CD14-positive monocyte (primary cell): ENCODE measurements at regions not wholly inside any gene's neighbourhood (a gene's known extent, or its start where the extent isn't known, plus 50 kb on each side); places are given as distances from the start of the nearest gene placed in this dataset.

Experiments used
- DNase-seq, 3 donors: peaks; one replicate each; pipeline ENCODE4 v3.0.0-alpha.2; 2011 to 2022
- H2AFZ ChIP-seq: 2 replicates; pipeline ENCODE4 v1.6.0; 2012; ENCODE audit warnings: mild to moderate bottlenecking, low read depth, low read length, inconsistent platforms; ENCODE audit not compliant: insufficient read depth, poor library complexity, severe bottlenecking
- H3K27ac ChIP-seq, 2 donors: 1 replicate in 1 of 2; 2 replicates in 1 of 2; pipeline ENCODE4 v1.5.1; 2012 to 2013; ENCODE audit warnings: low read length in 2 of 2, control low read depth in 1 of 2, inconsistent platforms in 1 of 2, low read depth in 1 of 2, mild to moderate bottlenecking in 1 of 2
- H3K27me3 ChIP-seq, 2 donors: one replicate each; pipeline versions ENCODE4 v1.6.0 to v1.6.1; 2011 to 2013; ENCODE audit warnings: low read length in 2 of 2; ENCODE audit not compliant: control insufficient read depth in 2 of 2, insufficient read depth in 2 of 2
- H3K36me3 ChIP-seq, 2 donors: replicated peaks in 1 of 2; 1 replicate in 1 of 2; 2 replicates in 1 of 2; pipeline versions ENCODE4 v1.5.1 to v1.6.1; 2012 to 2013; ENCODE audit warnings: low read length in 2 of 2, control low read depth in 1 of 2, inconsistent platforms in 1 of 2, mild to moderate bottlenecking in 1 of 2; ENCODE audit not compliant: insufficient read depth in 2 of 2, control insufficient read depth in 1 of 2
- H3K4me1 ChIP-seq, 2 donors: 1 replicate in 1 of 2; 2 replicates in 1 of 2; pipeline versions ENCODE4 v1.5.1 to v1.6.1; 2012 to 2013; ENCODE audit warnings: low read length in 2 of 2, control low read depth in 1 of 2, inconsistent platforms in 1 of 2, mild to moderate bottlenecking in 1 of 2, moderate library complexity in 1 of 2; ENCODE audit not compliant: insufficient read depth in 2 of 2, control insufficient read depth in 1 of 2
- H3K4me2 ChIP-seq: replicated peaks from 2 replicates; pipeline ENCODE3; 2012; ENCODE audit warnings: low read length, moderate library complexity, mild to moderate bottlenecking; ENCODE audit not compliant: poor library complexity, severe bottlenecking; ENCODE audit errors: extremely low read depth
- H3K4me3 ChIP-seq, 3 experiments: fragments of 200-600 bp in 1 of 3; sonication (generic) in 1 of 3; replicated peaks in 1 of 3; 1 replicate in 2 of 3; 2 replicates in 1 of 3; pipeline ENCODE4 v1.5.1; 2011 to 2013; ENCODE audit warnings: low read length in 3 of 3, mild to moderate bottlenecking in 3 of 3, control low read depth in 2 of 3, low read depth in 2 of 3, inconsistent platforms in 1 of 3, moderate library complexity in 1 of 3
- H3K79me2 ChIP-seq: 2 replicates; pipeline ENCODE4 v1.6.0; 2012; ENCODE audit warnings: mild to moderate bottlenecking, control low read depth, inconsistent platforms, low read length, moderate library complexity; ENCODE audit not compliant: insufficient read depth
- H3K9ac ChIP-seq: 2 replicates; pipeline ENCODE4 v1.6.0; 2017; ENCODE audit warnings: low read length, mild to moderate bottlenecking; ENCODE audit not compliant: insufficient read depth, poor library complexity, severe bottlenecking
- H3K9me3 ChIP-seq, 2 donors: replicated peaks in 1 of 2; 1 replicate in 1 of 2; 2 replicates in 1 of 2; pipeline versions ENCODE4 v1.5.1 to v1.6.1; 2012 to 2013; ENCODE audit warnings: low read length in 2 of 2, control low read depth in 1 of 2; ENCODE audit not compliant: control insufficient read depth in 1 of 2, insufficient read depth in 1 of 2
- H4K20me1 ChIP-seq: 2 replicates; pipeline ENCODE4 v1.6.0; 2012; ENCODE audit warnings: mild to moderate bottlenecking, low read length, control low read depth, moderate library complexity; ENCODE audit not compliant: insufficient read depth
- H3K27ac Mint-ChIP-seq, 7 donors: one replicate each; pipeline ENCODE4 v1.8.0; 2020; ENCODE audit warnings: mild to moderate bottlenecking in 7 of 7, mixed read lengths in 7 of 7, moderate library complexity in 6 of 7, inconsistent platforms in 2 of 7
- H3K27me3 Mint-ChIP-seq, 3 donors: one replicate each; pipeline ENCODE4 v1.8.0; 2021 to 2022; ENCODE audit warnings: low read depth in 3 of 3, mild to moderate bottlenecking in 3 of 3, mixed read lengths in 3 of 3, moderate library complexity in 3 of 3, inconsistent platforms in 1 of 3
- H3K36me3 Mint-ChIP-seq, 2 donors: one replicate each; pipeline ENCODE4 v1.8.0; 2020; ENCODE audit warnings: mixed read lengths in 2 of 2, inconsistent platforms in 1 of 2, mild to moderate bottlenecking in 1 of 2
- H3K4me1 Mint-ChIP-seq: one replicate; pipeline ENCODE4 v1.8.0; 2020; ENCODE audit warnings: mild to moderate bottlenecking, mixed read lengths
- H3K4me3 Mint-ChIP-seq, 2 donors: one replicate each; pipeline ENCODE4 v1.8.0; 2020; ENCODE audit warnings: mild to moderate bottlenecking in 2 of 2, mixed read lengths in 2 of 2, moderate library complexity in 1 of 2
- H3K9me3 Mint-ChIP-seq, 7 donors: one replicate each; pipeline ENCODE4 v1.8.0; 2020 to 2022; ENCODE audit warnings: mixed read lengths in 7 of 7, mild to moderate bottlenecking in 6 of 7, moderate library complexity in 6 of 7, inconsistent platforms in 2 of 7
- WGBS: methylation state at CpG from one replicate; pipeline ENCODE4 v1.1.5; 2013; ENCODE audit warnings: missing lambda C conversion rate; ENCODE audit not compliant: insufficient coverage; 5-methylcytosine and 5-hydroxymethylcytosine counted together
- intact Hi-C, 2 donors: fragments of 100-400 bp; cut with micrococcal nuclease; formaldehyde crosslinking; loops; one replicate each; pipeline versions ENCODE4 v1.15.0 to v1.15.1; 2023
- TF ChIP-seq, protein P1 (sequence below): fragments of 200-600 bp; IDR thresholded peaks from one replicate; pipeline ENCODE4 v1.8.0; 2022; ENCODE audit warnings: antibody characterized with exemption, mild to moderate bottlenecking

GRCh38 chr1:221919341-221919740 lies 177.5 kb upstream of the DUSP10 start:
- Histone ChIP-seq H4K20me1 (no peaks in the 10 kb centered on the region), H3K79me2 (no peaks in the 10 kb centered on the region), H3K4me1 (no peaks in the 10 kb centered on the region), H3K4me2 (no peak overlapping the region), H3K4me3 (no peak overlapping the region), H3K9me3 (no peaks in the 10 kb centered on the region), H3K27ac (no peak overlapping the region), H3K27me3 (no peaks in the 10 kb centered on the region), H2AFZ (no peak overlapping the region), H3K9ac (no peak overlapping the region), H3K36me3 (peaks cover 0 to 2% of the 10 kb centered on the region in 2 donors)
- no peaks in the 10 kb centered on the region for H3K4me1 Mint-ChIP-seq
- intact Hi-C loops = no loop called here
- TF ChIP-seq, protein P1, sequence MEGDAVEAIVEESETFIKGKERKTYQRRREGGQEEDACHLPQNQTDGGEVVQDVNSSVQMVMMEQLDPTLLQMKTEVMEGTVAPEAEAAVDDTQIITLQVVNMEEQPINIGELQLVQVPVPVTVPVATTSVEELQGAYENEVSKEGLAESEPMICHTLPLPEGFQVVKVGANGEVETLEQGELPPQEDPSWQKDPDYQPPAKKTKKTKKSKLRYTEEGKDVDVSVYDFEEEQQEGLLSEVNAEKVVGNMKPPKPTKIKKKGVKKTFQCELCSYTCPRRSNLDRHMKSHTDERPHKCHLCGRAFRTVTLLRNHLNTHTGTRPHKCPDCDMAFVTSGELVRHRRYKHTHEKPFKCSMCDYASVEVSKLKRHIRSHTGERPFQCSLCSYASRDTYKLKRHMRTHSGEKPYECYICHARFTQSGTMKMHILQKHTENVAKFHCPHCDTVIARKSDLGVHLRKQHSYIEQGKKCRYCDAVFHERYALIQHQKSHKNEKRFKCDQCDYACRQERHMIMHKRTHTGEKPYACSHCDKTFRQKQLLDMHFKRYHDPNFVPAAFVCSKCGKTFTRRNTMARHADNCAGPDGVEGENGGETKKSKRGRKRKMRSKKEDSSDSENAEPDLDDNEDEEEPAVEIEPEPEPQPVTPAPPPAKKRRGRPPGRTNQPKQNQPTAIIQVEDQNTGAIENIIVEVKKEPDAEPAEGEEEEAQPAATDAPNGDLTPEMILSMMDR = no peak
- WGBS = no CpG with 5 or more reads among the region's 1 CpG
- H3K4me3 Mint-ChIP-seq = no peak overlapping the region
- H3K36me3 Mint-ChIP-seq = peaks cover 31 to 35% of the 10 kb centered on the region in 2 donors
- H3K27ac Mint-ChIP-seq = no peak overlapping the region
- peaks cover 0 to 3% (median 0%) of the 10 kb centered on the region in 3 donors for H3K27me3 Mint-ChIP-seq
- no peak for DNase-seq
- H3K9me3 Mint-ChIP-seq = no peaks in the 10 kb centered on the region

GRCh38 chr1:221916176-221916575 lies 174.3 kb upstream of the DUSP10 start:
- no peaks in the 10 kb centered on the region for H3K79me2 ChIP-seq
- no peaks in the 10 kb centered on the region for H3K27me3 ChIP-seq
- no peak overlapping the region for H3K27ac ChIP-seq
- Mint-ChIP-seq H3K4me3 (no peak overlapping the region), H3K27ac (no peak overlapping the region), H3K4me1 (no peaks in the 10 kb centered on the region), H3K36me3 (peaks cover 41 to 54% of the 10 kb centered on the region in 2 donors), H3K9me3 (no peaks in the 10 kb centered on the region), H3K27me3 (peaks cover 0 to 3% (median 0%) of the 10 kb centered on the region in 3 donors)
- no peak overlapping the region for H2AFZ ChIP-seq
- H3K4me2 ChIP-seq = no peak overlapping the region
- H3K4me1 ChIP-seq = no peaks in the 10 kb centered on the region
- DNase-seq = no peak
- 97% methylated on average over 3 of the region's 5 CpGs for WGBS
- H4K20me1 ChIP-seq = no peaks in the 10 kb centered on the region
- TF ChIP-seq, protein P1 = no peak
- H3K9me3 ChIP-seq = no peaks in the 10 kb centered on the region
- no peak overlapping the region for H3K4me3 ChIP-seq
- no peak overlapping the region for H3K9ac ChIP-seq
- peaks cover 0 to 2% of the 10 kb centered on the region in 2 donors for H3K36me3 ChIP-seq
- intact Hi-C loops = no loop called here
